COLO668 (cell line): ENCODE measurements at regions not wholly inside any gene's neighbourhood (a gene's known extent, or its start where the extent isn't known, plus 50 kb on each side); places are given as distances from the start of the nearest gene placed in this dataset.

Experiments
- DNase-seq: peaks from one replicate; lab custom pipeline; 2025; ENCODE audit not compliant: unreplicated experiment; lab: John Stamatoyannopoulos, UW

GRCh38 chr14:62369919-62370560 lies 607.8 kb downstream of the SNAPC1 start:
- DNase-seq = no peak

- DNase-seq = no peak
These were observed 611.7 kb downstream of the SNAPC1 start for GRCh38 chr14:62373944-62374343.

- no peak for DNase-seq
These were observed 615.8 kb downstream of the SNAPC1 start for GRCh38 chr14:62378057-62378456.

GRCh38 chr14:62381311-62382070 lies 619.3 kb downstream of the SNAPC1 start:
- no peak for DNase-seq

- DNase-seq = no peak
These were observed 636.1 kb downstream of the KCNH5 start for GRCh38 chr14:62409169-62409568.

GRCh38 chr14:62409626-62410300 lies 635.5 kb downstream of the KCNH5 start:
- DNase-seq = no peak

- no peak for DNase-seq
These were observed 624.4 kb downstream of the KCNH5 start for GRCh38 chr14:62420847-62421246.

- no peak for DNase-seq
These were observed 616.6 kb downstream of the KCNH5 start for GRCh38 chr14:62428429-62429203.

GRCh38 chr14:62429683-62430082 lies 615.6 kb downstream of the KCNH5 start:
- no peak for DNase-seq

- no peak for DNase-seq
These were observed 613.8 kb downstream of the KCNH5 start for GRCh38 chr14:62431496-62431895.

- no peak for DNase-seq
These were observed 612.3 kb downstream of the KCNH5 start for GRCh38 chr14:62432955-62433354.

GRCh38 chr14:62436261-62436660 lies 609.0 kb downstream of the KCNH5 start:
- no peak for DNase-seq

GRCh38 chr14:62439210-62439609 lies 606.0 kb downstream of the KCNH5 start:
- no peak for DNase-seq

- DNase-seq = no peak
These were observed 601.5 kb downstream of the KCNH5 start for GRCh38 chr14:62443796-62444195.

- no peak for DNase-seq
These were observed 599.7 kb downstream of the KCNH5 start for GRCh38 chr14:62445570-62445969.

- DNase-seq = no peak
These were observed 594.0 kb downstream of the KCNH5 start for GRCh38 chr14:62451221-62451620.

GRCh38 chr14:62453226-62453625 lies 592.0 kb downstream of the KCNH5 start:
- no peak for DNase-seq

GRCh38 chr14:62455446-62455845 lies 589.8 kb downstream of the KCNH5 start:
- no peak for DNase-seq

GRCh38 chr14:62462988-62463387 lies 582.3 kb downstream of the KCNH5 start:
- no peak for DNase-seq

- no peak for DNase-seq
These were observed 576.3 kb downstream of the KCNH5 start for GRCh38 chr14:62468946-62469345.

- DNase-seq = no peak
These were observed 574.3 kb downstream of the KCNH5 start for GRCh38 chr14:62470935-62471334.
